NCI-H1092 (cell line): ENCODE measurements at regions not wholly inside any gene's neighbourhood (a gene's known extent, or its start where the extent isn't known, plus 50 kb on each side); places are given as distances from the start of the nearest gene placed in this dataset.

ENCODE experiments used
- DNase-seq: peaks from one replicate; lab custom pipeline; 2025; lab: John Stamatoyannopoulos, UW

DNA sequence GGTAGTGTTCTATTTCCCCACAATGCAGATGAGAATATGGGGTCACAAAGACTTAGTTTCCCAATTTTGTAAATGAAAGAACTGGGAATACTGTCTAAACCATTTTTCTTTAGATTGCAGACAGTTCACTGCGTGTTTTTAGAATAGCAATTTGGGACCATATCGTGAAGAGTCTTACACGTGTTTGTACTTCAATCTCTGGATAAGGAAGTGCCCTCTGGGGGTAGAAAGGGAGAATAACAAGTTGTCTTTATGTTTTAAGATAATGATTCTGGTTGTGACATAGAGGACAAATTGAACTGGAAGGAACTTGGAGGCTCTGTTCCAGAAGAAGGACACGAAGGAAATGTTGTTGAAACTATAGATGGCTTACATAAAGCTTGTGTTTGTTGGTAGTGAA is 457.7 kb downstream of the CBLN2 start:
- no peak for DNase-seq

DNA sequence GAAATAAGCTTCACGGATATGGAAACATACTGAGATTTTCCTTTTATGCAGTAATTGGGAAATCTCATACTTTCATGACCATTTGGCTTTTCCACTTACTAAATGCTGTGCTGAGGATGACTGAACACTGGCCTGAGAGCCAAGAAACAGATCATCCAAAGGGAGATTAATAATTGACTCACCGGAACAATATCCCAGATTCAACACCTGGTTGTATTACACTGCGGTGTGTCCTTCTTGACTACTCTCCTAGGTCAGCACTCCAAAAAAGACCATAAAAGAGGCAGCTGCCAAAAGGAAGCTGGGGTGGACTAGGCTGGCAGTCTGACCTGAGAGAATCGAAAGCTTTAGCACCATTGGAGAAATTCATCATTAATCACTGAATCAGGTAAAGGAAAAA is 469.1 kb downstream of the CBLN2 start:
- no peak for DNase-seq

DNA sequence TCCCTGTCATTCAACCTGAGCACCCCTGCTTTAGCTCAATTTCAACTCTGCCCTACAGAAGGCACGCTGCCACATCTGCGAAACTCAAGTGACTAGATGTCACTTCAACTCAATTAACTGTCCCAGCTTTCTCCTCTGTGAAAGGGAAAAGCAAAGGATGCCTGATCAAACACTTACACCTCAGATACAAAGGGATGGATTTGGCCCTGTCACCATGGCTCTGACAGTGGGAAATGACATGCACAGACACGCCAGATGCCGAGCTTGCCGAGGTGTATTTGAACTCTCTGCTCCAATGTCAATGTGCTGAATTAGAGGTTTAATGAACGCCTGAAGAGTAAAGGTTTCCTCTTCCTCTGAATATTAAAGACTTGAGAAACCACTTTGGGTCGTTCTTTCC is 481.1 kb downstream of the CBLN2 start:
- peak; percentile 71 for DNase-seq

DNA sequence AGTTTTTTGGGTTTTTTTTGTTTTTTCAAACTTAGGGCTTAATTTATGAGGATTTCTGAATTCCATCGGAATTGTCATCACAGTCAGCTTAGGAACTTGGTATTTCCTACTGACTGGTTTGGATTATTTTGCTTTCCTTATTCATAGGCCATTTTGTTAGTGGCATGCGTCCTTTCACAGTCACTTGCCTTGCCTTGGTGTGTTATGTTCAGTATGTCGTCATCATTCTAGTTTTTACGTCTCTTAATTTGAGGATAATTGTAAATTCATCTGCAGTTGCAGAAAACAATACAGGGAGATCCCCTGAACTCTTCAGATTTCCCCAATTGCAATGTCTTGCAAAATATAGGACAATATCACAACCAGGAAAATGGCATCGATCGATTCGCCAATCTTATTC is 485.3 kb downstream of the CBLN2 start:
- DNase-seq: no peak

DNA sequence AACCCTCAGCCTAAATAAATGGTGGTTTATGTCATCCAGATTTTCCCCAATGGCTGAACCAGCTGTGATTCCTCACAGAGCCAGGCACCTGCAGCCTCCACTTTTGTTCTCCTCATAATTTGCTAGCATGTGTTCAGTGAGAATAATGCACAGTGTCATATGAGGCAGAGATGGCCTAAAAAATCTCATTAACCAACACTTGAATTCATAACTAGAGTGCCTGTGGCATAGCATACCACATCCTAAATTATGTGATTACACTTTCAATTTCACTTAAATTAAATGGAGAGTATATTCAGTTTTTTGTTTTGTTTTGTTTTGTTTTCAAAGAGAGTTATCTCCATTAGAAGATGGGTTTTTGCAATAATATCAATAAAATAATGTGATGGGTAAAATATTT is 488.0 kb downstream of the CBLN2 start:
- DNase-seq: peak; percentile 16

DNA sequence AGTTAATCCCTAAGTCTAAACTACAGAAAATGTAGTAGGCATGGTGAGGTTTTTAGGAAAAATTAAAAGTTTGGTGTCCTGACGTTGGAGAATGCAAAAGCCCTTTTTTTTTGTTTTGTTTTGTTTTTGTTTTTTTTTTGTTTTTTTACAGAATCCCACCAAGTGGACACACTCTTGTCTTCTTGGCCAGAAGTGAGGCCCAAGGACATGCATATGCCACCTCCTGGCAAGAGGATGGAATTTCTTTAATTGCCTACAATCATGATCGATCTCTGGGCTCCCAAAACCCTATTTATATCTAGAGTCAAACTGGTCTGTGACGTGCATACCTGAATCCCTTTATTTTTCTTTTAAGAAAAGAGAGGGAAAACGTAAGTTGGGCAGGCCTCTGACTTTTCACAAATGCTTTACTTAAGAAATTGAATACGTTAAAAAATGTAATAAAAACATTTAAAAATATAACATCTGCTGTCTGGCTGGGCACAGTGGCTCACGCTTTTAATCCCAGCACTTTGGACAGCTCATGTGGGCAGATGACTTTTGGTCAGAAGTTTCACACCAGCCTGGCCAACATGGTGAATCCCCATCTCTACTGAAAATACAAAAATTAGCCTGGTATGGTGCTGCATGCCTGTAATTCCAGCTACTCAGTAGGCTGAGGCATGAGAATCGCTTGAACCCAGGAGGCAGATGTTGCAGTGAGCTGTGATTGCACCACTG is 502.7 kb downstream of the CBLN2 start:
- DNase-seq: no peak

DNA sequence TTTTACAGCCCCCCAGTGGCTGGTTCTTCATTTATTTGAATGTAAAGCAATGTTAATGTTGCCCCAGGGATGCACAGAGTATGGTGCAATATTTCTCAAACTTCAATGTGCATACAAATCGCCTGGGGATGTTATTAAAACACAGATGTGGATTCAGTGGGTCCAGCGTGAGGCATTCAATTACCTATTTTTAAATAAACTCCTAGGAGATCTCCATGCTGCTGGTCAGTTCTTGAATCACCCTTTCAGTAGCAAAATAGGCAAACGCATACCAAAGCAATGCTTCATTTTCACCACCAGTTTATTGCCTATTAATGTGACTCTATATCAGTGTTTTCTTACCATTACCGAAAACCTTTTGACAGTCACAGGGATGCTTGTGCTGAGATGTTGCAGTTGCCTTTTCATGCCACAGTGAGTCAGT is 530.7 kb downstream of the CBLN2 start:
- DNase-seq: no peak

DNA sequence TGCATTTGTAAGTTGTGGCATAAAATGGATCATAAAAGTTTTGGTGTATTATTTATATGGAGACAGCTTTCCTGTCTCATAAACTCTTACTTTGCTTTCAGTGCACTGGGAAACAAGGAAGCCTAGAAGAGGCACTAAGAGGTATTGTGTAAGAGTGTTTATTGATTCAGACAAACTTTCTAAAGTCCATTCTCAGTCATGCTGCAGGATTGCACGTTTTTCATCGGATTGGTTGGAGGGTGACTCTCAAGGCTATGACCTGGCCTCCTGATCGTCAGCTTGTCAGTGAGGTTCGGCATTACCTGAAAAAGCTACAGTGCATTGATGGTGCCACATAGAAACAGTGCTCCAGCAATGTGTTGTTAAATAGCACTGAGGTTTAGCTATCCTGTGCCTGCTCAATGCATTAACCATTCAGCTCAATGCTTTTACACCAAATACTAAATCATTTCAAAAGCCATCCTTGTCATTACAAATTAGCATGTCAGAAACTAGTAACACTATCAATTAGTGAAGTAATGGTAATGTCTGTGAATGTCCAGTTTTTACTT is 545.5 kb downstream of the CBLN2 start:
- DNase-seq: no peak

DNA sequence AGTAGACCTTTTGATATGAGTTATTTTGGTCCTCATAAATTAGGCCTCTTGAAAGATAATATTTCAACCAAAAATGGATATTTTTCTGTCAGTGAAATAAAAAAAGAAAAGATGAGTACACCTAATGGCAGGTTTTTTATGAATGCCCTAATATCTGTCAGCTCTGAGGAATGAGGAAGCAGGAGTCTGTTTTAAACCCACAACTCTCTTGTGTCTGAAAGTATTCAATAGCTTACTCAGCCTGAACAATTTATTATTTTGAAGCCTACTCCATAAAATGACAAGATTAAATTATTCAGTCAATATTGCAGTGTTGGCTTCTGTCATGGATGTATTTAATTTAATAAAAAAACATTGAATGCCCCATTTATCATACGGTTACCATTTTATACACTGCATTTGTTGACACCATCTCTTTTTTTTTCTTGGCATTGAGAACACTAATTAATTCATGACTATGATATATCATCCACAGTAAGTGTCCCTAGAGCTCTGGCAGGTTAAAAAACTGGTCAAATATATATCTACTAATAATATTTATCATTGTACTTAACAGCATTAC is 548.2 kb downstream of the CBLN2 start:
- no peak for DNase-seq

DNA sequence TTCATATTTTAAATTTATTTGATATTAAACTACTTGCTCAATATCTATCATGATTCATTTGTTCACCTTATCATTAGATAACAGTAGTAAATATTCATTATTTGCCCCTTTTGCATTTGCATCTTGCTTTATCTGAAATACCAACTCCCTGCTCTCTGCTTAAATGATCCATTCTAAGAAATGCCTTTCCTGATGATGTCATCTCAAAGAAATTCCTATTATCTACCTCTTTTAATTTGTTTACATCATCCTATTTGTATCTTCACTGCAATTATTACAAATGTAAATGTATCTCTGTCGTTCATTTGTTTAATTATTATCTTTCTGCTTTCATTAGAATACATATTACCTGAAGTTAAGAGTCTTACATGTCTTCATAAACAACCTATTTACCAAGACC is 549.9 kb downstream of the CBLN2 start:
- no peak for DNase-seq

DNA sequence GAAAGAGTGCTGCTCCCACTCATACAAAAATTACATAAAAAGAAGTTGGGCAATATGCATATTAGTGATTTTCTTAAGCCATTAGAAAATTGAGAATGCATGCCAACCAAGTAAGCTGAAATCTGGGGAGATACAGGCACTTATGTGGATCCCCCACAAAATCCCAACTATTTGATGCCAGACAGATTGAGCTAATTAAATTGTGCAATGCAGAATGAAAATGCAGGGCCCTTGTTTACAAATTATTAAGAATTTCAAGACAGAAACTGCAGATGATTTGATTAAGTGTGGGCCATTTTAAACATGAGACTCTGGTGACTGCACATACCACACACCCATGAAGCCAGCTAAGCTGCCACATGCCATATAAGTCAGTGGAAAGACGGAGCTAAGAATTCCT is 554.5 kb downstream of the CBLN2 start:
- no peak for DNase-seq

DNA sequence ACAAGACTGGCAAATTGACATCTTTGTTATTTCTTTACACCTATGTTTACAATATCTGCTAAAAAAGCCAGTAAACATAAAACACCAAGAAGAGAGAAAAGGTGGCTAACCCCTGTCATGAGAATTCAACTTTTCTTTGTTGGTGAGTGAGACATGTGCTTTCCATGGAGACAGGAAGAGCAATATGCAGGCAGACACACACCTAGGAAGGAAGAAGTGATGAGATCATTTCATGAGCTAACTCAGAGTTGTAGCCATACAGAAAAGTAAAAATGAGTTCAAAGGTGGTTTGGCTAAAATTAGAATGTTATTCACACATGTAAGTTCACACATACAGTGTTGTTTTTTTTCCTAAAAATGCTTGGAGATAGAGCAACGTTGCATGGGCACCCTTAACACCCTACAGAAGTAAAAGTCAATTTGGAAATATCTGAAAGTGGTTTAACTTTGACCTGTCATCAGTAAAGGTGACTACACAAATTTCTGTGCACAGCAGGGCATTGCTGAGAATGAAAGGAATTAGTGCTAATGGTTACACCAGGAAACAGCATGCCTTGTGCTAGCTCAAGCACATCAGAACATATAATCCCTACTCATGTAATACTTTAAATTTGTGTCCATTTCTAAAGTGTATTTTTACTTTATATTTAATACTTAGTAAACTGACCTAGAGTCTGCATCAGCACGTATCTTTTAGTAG is 557.6 kb downstream of the CBLN2 start:
- DNase-seq: no peak

DNA sequence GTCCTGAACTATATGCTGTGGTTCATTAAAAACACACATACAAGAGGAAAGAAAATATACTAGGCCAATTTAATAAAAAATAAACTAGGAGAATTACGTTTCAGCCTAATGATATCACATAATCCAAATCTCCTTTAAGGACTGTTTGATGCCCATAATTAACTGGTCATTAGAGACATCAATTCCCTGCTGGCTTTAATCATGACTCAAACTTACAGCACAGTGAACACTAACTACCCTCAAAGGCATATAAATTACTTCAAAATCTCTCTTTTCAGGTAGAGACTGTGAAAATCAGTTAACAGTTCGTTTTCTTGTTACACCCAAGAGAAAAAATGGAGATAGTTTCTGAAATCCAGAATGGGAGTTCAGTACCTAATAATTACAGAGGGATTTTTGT is 567.4 kb downstream of the CBLN2 start:
- no peak for DNase-seq

DNA sequence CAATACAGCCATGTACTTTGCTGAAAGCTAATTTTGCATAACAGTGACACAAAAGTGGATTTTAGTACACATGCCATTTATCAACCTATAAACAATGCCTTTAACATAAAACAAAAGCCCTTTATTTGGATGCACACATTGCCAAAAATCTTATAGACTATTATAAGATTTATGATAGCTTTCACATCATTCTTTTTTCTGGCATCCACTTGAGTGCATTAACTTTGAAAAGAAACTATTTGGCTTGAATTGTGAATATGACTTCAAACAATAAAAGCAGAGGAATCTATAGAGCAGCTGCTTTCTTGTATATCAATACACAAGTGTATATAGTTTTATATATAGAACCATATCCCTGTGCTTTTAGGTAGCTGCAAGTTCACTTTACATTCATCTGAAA is 577.4 kb downstream of the CBLN2 start:
- DNase-seq: no peak

DNA sequence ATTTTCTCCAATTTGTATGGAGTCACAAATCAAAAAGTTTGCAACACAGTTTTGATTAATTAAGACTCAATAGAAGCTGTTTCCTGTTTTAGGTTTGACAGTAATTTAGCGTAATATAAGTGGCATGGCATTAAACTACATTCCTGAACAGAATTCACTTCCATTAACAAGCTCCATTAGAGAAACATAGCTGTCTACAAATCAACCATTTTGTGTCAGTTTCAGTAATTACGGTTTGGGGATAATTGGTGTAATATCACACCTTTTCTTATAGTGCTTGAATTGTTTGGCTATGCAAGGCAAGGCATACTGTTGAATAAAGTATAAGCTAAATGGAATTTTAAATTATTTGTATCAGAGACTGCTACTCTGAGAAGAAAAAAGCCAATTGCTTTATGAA is 585.5 kb downstream of the CBLN2 start:
- no peak for DNase-seq

DNA sequence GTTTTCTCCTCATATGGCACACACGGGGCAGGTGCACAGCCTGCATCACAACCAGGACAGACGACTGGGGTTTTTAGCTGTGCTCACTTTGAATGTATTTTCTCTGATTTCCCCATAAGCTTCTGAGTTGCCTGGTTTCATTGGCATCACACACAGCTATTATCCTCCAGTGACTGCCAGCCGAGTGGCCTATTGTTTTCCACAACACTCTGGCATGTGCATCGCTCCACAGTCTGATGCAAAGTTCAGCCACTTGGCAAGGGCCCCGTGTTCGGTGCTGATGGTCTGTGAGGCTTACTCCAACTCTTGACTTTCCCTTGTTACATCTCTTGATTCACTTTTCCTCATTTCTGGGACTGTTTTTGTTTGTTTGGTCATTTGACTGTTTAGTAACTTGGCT is 593.1 kb downstream of the CBLN2 start:
- no peak for DNase-seq

DNA sequence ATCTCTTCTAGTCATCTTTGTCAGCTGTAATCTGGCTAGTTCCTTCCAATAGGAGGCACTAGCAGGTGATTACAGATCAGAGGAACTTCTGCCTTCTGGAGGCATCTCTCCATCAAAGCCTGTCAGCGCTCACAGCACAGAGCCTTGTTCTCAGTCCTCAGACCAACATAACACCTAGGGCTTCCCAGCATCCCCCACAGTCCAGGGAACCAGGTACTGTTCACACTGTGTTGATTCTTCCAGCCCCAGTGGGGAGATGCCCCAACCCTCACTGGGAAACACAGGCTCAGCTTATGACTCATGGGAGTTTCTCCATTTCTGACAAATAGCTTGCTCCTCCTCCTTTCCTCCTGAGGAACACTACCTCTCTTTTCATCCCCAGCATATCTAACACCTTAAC is 601.7 kb downstream of the CBLN2 start:
- DNase-seq: no peak

DNA sequence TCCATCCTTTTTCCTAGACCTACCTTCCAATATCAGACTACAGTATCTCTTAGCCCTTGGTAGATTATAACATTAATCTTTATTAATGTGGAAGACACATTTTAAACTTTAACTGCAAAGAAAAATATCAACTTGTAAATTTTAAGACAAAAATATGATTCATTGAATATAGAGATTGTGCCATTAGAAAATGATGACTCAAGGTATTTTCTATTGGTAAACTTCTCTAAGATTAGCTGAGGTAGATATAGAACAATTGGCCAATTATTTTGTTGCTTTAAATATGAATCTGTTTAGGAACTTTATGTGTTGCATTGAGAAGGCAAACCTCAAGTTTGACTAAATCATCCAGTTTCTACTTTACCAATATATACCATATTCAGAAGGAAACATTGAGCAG is 604.7 kb downstream of the CBLN2 start:
- no peak for DNase-seq

DNA sequence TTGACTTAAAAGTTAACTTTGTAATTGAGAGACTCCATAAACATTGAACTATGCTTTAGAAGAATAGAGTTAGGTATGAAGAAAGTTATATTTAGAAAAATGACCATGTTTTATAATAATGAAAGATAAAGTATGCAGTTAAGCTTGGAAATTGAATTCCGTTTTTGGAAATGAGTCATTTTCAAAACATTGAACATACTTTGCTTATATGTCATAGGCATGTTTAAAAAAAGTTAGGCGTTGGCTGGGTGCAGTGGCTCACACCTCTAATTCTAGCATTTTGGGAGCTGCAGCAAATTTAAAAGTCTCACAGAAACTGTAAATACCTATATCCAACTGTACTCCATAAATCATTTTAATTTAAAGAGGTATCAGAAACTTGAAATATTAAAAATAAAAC is 607.4 kb downstream of the CBLN2 start:
- DNase-seq: no peak

DNA sequence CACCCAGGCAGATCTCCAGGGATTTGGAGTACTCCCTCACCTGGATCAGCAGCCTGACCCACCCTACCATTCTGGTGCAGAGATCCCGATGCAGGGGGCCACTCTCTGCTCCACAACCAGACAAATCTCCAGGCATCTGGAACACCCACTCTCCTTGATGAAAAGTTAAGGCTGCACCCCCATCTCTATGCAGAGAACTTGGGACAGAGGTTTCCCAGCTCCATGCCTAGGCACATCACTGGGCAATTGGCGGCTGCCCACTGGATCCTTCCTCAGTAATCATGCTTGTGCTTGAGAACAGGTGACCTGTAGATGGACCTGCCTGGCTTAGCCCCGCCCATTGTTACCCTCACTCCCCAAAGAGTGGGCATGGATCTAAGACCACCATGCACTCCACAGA is 624.9 kb downstream of the CBLN2 start:
- no peak for DNase-seq

DNA sequence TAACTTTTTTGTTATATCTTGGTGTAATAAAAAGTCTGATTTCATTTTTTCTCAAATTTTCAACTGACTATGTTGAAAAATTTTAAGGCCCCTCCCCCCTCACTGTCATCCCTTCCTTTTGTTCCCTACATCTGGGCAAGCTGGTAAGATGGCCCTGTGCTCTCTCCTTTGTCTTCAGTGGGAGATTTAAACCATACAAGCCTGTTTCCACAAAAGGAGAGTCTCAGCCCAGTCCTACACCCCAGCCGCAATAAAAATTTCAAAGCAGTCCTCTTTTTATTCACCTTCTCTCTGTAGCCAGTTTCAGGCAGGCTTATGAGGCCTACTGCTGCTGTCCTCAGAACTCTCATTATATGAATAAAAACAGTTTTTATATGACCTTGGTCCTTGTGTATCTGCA is 630.5 kb downstream of the CBLN2 start:
- DNase-seq: no peak

DNA sequence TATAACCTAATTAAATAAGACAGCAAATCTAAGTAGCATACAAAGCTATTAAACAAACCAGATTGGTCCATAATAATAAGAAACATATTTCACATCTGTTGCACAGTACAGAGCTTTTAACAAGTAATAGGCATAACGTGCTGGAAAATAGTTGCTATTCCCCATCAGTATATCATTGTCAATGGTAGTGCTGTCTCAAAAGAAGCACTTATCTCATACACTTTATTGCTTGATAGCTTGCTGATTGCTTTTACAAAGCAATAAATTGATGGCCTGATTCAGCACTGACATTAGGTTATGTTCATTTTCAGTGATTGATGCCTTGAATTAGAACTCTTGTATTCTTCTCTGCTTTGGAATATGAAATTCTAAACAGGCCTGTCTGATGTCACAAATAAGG is 641.7 kb downstream of the CBLN2 start:
- DNase-seq: peak; percentile 24

DNA sequence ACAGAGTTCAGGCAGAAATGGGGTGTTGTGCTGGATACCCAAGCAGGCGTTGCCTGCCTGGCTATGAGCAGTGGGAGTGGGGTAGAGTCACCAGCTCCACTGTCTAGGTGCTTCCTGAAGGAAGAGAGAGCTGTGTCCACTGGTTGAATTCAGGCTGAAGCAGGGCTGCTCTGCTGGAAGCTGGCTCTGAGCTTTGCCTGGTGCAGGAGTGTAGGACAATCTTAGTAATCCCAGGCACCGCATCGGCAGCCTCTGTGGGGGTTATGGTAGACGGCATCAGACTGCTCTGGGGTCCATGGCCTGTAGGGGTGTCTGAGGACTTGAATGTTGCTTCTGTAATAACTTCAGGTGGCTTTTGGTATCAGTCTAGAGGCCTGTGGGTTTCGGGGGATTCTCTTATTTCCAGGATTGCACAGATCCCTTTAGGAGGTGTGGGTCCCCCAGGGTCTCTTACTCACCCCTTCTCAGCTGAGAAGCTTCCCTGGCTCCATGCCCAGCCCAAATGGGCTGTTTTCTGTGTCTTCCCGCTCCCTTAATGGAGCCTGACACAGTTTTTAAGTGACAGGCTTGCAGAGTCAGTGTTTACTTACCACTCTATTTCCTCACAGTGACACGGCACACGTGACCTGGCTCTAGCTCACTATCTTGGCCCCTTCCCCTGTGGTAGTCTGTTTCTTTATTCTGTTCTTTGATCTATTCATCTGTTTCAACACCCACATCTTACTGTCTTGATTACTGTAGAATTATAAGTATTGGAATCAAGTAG is 644.3 kb downstream of the CBLN2 start:
- DNase-seq: peak; percentile 77
